ENCODE measurements at regions not wholly inside any gene's neighbourhood (a gene's known extent, or its start where the extent isn't known, plus 50 kb on each side); places are given as distances from the start of the nearest gene placed in this dataset.

GRCh38 chr5:124453221-124454051 is 293.0 kb downstream of the ZNF608 start:
- Histone ChIP-seq H3K4me1 (ENCODE audit: insufficient read depth, low read length) (no peaks in the 10 kb centered on the region), H2AK5ac (ENCODE audit: insufficient read length, low read length) (no peak overlapping the region), H3T11ph (ENCODE audit: low read length) (no peak overlapping the region), H3K4ac (ENCODE audit: low read depth, low read length) (no peak overlapping the region), H3K27me3 (ENCODE audit: insufficient read depth, low read length) (no peaks in the 10 kb centered on the region), H3K27ac (ENCODE audit: insufficient read length, low read depth, low read length) (no peak overlapping the region), H2BK12ac (ENCODE audit: insufficient read length, low read depth, low read length) (no peak overlapping the region), H2AFZ (ENCODE audit: low read length) (no peak overlapping the region), H3K4me2 (ENCODE audit: insufficient read depth, insufficient read length, low read length) (no peak overlapping the region), H2BK15ac (ENCODE audit: low read depth, low read length) (no peak overlapping the region), H2BK20ac (ENCODE audit: low read depth, low read length, poor library complexity, severe bottlenecking) (no peak overlapping the region), H2BK120ac (ENCODE audit: low read depth, low read length, poor library complexity, severe bottlenecking) (no peak overlapping the region), H3K9me3 (ENCODE audit: control insufficient read depth, low read depth, low read length) (no peaks in the 10 kb centered on the region), H2BK5ac (ENCODE audit: insufficient read length, low read length) (no peak overlapping the region), H4K8ac (replicated peaks; ENCODE audit: insufficient read length, low read depth, low read length) (no peak overlapping the region), H3K23ac (ENCODE audit: insufficient read length, low read depth, low read length) (no peak overlapping the region), H3K79me1 (ENCODE audit: insufficient read depth, low read depth, low read length, poor library complexity, severe bottlenecking) (no peaks in the 10 kb centered on the region), H4K5ac (ENCODE audit: insufficient read length, low read depth, low read length) (no peak overlapping the region), H3K23me2 (ENCODE audit: insufficient read length, low read depth, low read length, poor library complexity, severe bottlenecking) (no peaks in the 10 kb centered on the region), H3K9ac (ENCODE audit: extremely low read depth, insufficient read length, low read length) (no peak overlapping the region), H3K14ac (ENCODE audit: insufficient read depth, low read length) (no peak overlapping the region), H3K79me2 (ENCODE audit: insufficient read depth, low read length) (no peaks in the 10 kb centered on the region), H3K18ac (ENCODE audit: insufficient read length, low read depth, low read length) (no peak overlapping the region), H3K56ac (ENCODE audit: insufficient read length, low read depth, low read length) (no peak overlapping the region), H4K91ac (ENCODE audit: insufficient read length, low read depth, low read length) (no peak overlapping the region), H4K20me1 (ENCODE audit: control insufficient read depth, insufficient read depth, insufficient read length) (no peaks in the 10 kb centered on the region)
- Mint-ChIP-seq H3K36me3 (ENCODE audit: insufficient read depth in 1 of 3, low read depth in 3 of 3) (peaks cover 0 to 3% (median 0%) of the 10 kb centered on the region in 3 experiments; a peak in 2 of 7 replicates), H3K4me1 (peaks cover 19 to 23% of the 10 kb centered on the region in 2 experiments), H3K9me3 (no peaks in the 10 kb centered on the region), H3K27me3 (ENCODE audit: low read depth) (no peaks in the 10 kb centered on the region), H3K27ac (no peak overlapping the region), H3K4me3 (no peak overlapping the region)
- no peak for TF ChIP-seq CTCF (conservative IDR thresholded peaks at IDR 0.05)
- WGBS (ENCODE audit: extremely low coverage, insufficient read length, low lambda C conversion rate), result no CpG with 5 or more reads among the region's 5 CpGs
- DNase-seq, result no peak
